Ectodermal cell (in vitro differentiated cells): ENCODE measurements at regions not wholly inside any gene's neighbourhood (a gene's known extent, or its start where the extent isn't known, plus 50 kb on each side); places are given as distances from the start of the nearest gene placed in this dataset.

Experiments used
- H3K27ac ChIP-seq: 2 replicates; pipeline ENCODE4 v1.7.0; 2013; ENCODE audit warnings: mild to moderate bottlenecking, low read depth, low read length; ENCODE audit not compliant: insufficient read depth, poor library complexity, severe bottlenecking
- H3K27me3 ChIP-seq: 2 replicates; pipeline ENCODE4 v1.7.0; 2013; ENCODE audit warnings: mild to moderate bottlenecking, low read length; ENCODE audit not compliant: insufficient read depth, control insufficient read depth, poor library complexity, severe bottlenecking
- H3K36me3 ChIP-seq: one replicate; pipeline ENCODE4 v1.7.0; 2013; ENCODE audit warnings: low read length; ENCODE audit not compliant: control insufficient read depth, insufficient read depth
- H3K4me1 ChIP-seq: one replicate; pipeline ENCODE4 v1.7.0; 2013; ENCODE audit warnings: low read length; ENCODE audit not compliant: control insufficient read depth, insufficient read depth
- H3K4me3 ChIP-seq: 2 replicates; pipeline ENCODE4 v1.7.0; 2013; ENCODE audit warnings: low read depth, low read length, control low read depth; ENCODE audit not compliant: insufficient read depth
- H3K9me3 ChIP-seq: 2 replicates; pipeline ENCODE4 v1.7.0; 2013; ENCODE audit warnings: mild to moderate bottlenecking, low read length, moderate library complexity; ENCODE audit not compliant: control insufficient read depth
- WGBS, 2 experiments: methylation state at CpG; one replicate each; pipeline ENCODE4 v1.1.7; 2013; ENCODE audit warnings: missing lambda C conversion rate in 2 of 2; 5-methylcytosine and 5-hydroxymethylcytosine counted together

GRCh38 chr4:180675359-180675650 lies 1567.9 kb upstream of the TENM3 start:
- H3K9me3 ChIP-seq: no peaks in the 10 kb centered on the region
- WGBS, 2 experiments: 83 to 94% methylated on average over 1 of the region's 1 CpG
- H3K4me3 ChIP-seq: no peak overlapping the region
- H3K27ac ChIP-seq: no peak overlapping the region
- H3K4me1 ChIP-seq: no peaks in the 10 kb centered on the region
- H3K27me3 ChIP-seq: no peaks in the 10 kb centered on the region
- H3K36me3 ChIP-seq: no peaks in the 10 kb centered on the region

GRCh38 chr4:180680305-180680704 lies 1562.9 kb upstream of the TENM3 start:
- Histone ChIP-seq H3K27ac (no peak overlapping the region), H3K27me3 (no peaks in the 10 kb centered on the region), H3K4me1 (no peaks in the 10 kb centered on the region), H3K36me3 (no peaks in the 10 kb centered on the region), H3K9me3 (no peaks in the 10 kb centered on the region), H3K4me3 (no peak overlapping the region)
- WGBS, 2 experiments: 88 to 93% methylated on average over 2 of the region's 2 CpGs

GRCh38 chr4:180682776-180683175 lies 1560.4 kb upstream of the TENM3 start:
- WGBS, 2 experiments: 0 to 47% methylated on average over 1 to 2 of the region's 2 CpGs

GRCh38 chr4:180683186-180683585 lies 1560.0 kb upstream of the TENM3 start:
- WGBS, 2 experiments: 92 to 94% methylated on average over 3 to 4 of the region's 5 CpGs
- no peak overlapping the region for H3K27ac ChIP-seq
- H3K9me3 ChIP-seq: no peaks in the 10 kb centered on the region
- no peaks in the 10 kb centered on the region for H3K4me1 ChIP-seq
- no peaks in the 10 kb centered on the region for H3K36me3 ChIP-seq
- H3K27me3 ChIP-seq: no peaks in the 10 kb centered on the region
- H3K4me3 ChIP-seq: no peak overlapping the region

More at GRCh38 chr4:180682776-180683175, 1560.4 kb upstream of the TENM3 start:
- Histone ChIP-seq H3K4me3 (no peak overlapping the region), H3K36me3 (no peaks in the 10 kb centered on the region), H3K9me3 (no peaks in the 10 kb centered on the region), H3K27ac (no peak overlapping the region), H3K4me1 (no peaks in the 10 kb centered on the region), H3K27me3 (no peaks in the 10 kb centered on the region)

- no peaks in the 10 kb centered on the region for H3K9me3 ChIP-seq
- no peak overlapping the region for H3K4me3 ChIP-seq
- no peaks in the 10 kb centered on the region for H3K36me3 ChIP-seq
- no peaks in the 10 kb centered on the region for H3K27me3 ChIP-seq
- H3K4me1 ChIP-seq: peaks cover 7% of the 10 kb centered on the region
- H3K27ac ChIP-seq: no peak overlapping the region
- WGBS, 2 experiments: 78 to 83% methylated on average over 2 of the region's 2 CpGs
Observed at GRCh38 chr4:180688480-180688879, 1554.7 kb upstream of the TENM3 start.

- no peaks in the 10 kb centered on the region for H3K27me3 ChIP-seq
- no peaks in the 10 kb centered on the region for H3K9me3 ChIP-seq
- H3K27ac ChIP-seq: no peak overlapping the region
- WGBS, 2 experiments: 83% methylated on average over 1 of the region's 1 CpG; no CpG with 5 or more reads in 1 of the 2 experiments
- no peak overlapping the region for H3K4me3 ChIP-seq
- H3K4me1 ChIP-seq: no peaks in the 10 kb centered on the region
- no peaks in the 10 kb centered on the region for H3K36me3 ChIP-seq
Observed at GRCh38 chr4:180694875-180695274, 1548.3 kb upstream of the TENM3 start.

- Histone ChIP-seq H3K4me3 (no peak overlapping the region), H3K9me3 (no peaks in the 10 kb centered on the region), H3K4me1 (no peaks in the 10 kb centered on the region), H3K36me3 (no peaks in the 10 kb centered on the region), H3K27ac (no peak overlapping the region), H3K27me3 (no peaks in the 10 kb centered on the region)
- 100% methylated on average over 1 of the region's 1 CpG for whole genome bisulfite sequencing, 2 experiments
Observed at GRCh38 chr4:180695851-180696250, 1547.4 kb upstream of the TENM3 start.

GRCh38 chr4:180696460-180697092 lies 1546.6 kb upstream of the TENM3 start:
- Histone ChIP-seq H3K27ac (no peak overlapping the region), H3K27me3 (no peaks in the 10 kb centered on the region), H3K36me3 (no peaks in the 10 kb centered on the region), H3K4me3 (no peak overlapping the region), H3K4me1 (no peaks in the 10 kb centered on the region), H3K9me3 (no peaks in the 10 kb centered on the region)
- WGBS, 2 experiments: 96 to 100% methylated on average over 2 to 3 of the region's 3 CpGs

GRCh38 chr4:180698550-180699195 lies 1544.5 kb upstream of the TENM3 start:
- WGBS, 2 experiments: 92 to 95% methylated on average over 12 of the region's 12 CpGs
- H3K27ac ChIP-seq: no peak overlapping the region
- H3K27me3 ChIP-seq: no peaks in the 10 kb centered on the region
- no peaks in the 10 kb centered on the region for H3K4me1 ChIP-seq
- no peaks in the 10 kb centered on the region for H3K9me3 ChIP-seq
- no peak overlapping the region for H3K4me3 ChIP-seq
- H3K36me3 ChIP-seq: no peaks in the 10 kb centered on the region

- 87 to 100% methylated on average over 1 of the region's 2 CpGs for WGBS, 2 experiments
- Histone ChIP-seq H3K4me3 (no peak overlapping the region), H3K27me3 (no peaks in the 10 kb centered on the region), H3K36me3 (no peaks in the 10 kb centered on the region), H3K9me3 (no peaks in the 10 kb centered on the region), H3K4me1 (no peaks in the 10 kb centered on the region), H3K27ac (no peak overlapping the region)
Observed at GRCh38 chr4:180706766-180707165, 1536.4 kb upstream of the TENM3 start.
